NCI-H128 (cell line): ENCODE measurements at regions not wholly inside any gene's neighbourhood (a gene's known extent, or its start where the extent isn't known, plus 50 kb on each side); places are given as distances from the start of the nearest gene placed in this dataset.

ENCODE experiments used
- DNase-seq: peaks from one replicate; lab custom pipeline; 2025; ENCODE audit not compliant: unreplicated experiment; lab: John Stamatoyannopoulos, UW

DNA sequence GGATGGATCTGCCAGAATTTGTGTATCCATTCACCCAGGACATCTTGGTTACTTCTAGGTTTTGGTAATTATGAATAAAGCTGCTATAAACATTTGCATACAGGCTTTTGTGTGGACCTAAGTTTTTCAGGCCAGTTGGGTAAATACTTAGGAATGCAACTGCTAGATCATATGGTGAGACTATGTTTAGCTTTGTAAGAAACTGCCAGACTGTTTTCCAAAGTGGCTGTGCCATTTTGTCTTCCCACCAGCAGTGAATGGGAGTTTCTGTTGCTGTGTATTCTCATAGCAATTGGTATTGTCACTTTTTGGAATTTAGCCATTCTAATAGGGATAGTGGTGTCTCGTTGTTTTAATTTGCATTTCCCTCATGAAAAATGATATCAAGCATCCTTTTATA lies 133.0 kb downstream of the KIF26A start:
- DNase-seq: no peak

- no peak for DNase-seq
Observed at GRCh38 chr14:104274806-104275205, 136.4 kb downstream of the KIF26A start.

- no peak for DNase-seq
Observed at GRCh38 chr14:104277416-104278213, 139.2 kb downstream of the KIF26A start.

- no peak for DNase-seq
Observed at GRCh38 chr14:104278214-104278534, 139.8 kb downstream of the KIF26A start.

DNA sequence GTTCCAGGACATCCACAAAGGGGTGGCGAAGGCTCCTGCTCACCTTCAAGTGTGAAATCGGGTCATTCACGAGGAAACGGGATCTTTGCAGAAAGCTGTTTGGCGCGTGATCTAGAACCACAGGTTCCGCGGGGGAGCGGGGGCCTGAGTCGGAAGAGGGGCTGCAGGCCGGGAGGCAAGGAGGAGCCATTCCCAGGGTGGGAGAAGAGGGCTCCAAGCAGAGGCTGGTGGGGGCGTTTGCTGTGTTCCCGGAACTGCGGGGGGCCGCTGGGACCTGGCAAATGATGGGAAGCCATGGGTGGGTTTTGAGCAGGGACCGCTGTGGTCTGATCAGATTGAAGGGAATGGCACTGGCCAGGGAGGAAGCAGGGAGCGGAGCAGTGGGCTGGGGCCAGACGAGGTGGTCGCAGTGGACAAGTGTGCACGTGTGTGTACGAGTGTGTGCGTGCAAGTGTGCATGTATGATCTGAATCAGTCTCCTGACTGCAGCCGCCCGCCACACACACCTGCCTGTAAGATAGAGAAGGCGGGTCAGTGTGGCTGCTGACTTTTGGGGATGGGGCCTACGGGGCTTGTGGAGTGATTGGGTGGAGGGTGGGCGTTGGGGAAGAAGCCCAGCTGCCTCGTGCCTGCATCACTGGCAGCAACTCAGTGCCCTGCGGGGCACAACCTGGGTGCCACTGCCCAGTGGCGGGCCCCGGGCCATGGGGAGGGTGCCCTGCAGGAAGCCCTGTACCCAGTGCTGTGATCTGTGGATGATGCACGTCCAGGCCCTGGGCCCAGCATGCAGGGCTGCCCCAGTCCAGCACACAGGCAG lies 141.9 kb downstream of the KIF26A start:
- DNase-seq: no peak

DNA sequence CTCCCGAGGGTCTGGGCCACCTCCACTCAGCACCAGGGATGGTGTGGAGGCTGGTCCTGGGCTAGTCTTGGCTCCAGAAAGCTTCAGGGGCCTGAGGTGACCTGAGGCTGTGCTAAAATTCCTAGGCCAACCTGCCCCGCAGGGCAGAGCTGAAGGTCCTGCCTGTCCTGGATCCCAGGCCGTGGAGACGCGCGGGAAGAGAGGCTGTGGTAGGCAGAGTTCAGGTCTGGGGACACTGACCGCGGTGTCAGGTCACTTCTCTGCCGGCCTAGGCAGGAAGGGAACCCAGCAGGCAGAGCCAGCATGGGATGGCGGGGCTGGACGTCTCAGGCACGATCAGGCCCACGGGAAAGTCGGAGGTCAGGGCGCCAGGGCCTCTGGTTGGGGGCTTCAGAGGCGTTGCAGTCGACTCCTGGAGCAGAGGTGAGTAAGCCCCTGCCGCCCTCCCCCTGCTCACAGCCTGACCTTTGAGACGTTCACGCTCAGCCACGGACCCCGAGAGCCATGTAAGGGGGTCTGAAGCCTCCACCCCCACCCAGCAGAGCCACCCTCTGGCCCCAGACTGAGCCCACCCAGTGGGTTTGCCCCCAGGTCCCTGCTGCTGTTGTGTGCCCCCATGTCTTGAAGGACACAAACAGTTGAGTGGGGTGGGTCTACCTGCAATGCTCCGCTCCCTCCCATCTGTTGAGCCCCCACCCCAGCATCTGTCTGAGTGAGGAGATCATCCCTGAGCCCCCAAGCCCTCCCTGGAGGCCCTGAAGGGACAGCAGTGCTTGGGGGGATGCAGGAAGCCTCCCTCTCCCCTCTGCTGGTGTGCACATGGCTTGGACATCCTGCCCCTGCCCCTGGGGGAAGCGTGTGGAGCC lies 142.7 kb downstream of the KIF26A start:
- no peak for DNase-seq

GRCh38 chr14:104281768-104282301 lies 143.4 kb downstream of the KIF26A start:
- no peak for DNase-seq

DNA sequence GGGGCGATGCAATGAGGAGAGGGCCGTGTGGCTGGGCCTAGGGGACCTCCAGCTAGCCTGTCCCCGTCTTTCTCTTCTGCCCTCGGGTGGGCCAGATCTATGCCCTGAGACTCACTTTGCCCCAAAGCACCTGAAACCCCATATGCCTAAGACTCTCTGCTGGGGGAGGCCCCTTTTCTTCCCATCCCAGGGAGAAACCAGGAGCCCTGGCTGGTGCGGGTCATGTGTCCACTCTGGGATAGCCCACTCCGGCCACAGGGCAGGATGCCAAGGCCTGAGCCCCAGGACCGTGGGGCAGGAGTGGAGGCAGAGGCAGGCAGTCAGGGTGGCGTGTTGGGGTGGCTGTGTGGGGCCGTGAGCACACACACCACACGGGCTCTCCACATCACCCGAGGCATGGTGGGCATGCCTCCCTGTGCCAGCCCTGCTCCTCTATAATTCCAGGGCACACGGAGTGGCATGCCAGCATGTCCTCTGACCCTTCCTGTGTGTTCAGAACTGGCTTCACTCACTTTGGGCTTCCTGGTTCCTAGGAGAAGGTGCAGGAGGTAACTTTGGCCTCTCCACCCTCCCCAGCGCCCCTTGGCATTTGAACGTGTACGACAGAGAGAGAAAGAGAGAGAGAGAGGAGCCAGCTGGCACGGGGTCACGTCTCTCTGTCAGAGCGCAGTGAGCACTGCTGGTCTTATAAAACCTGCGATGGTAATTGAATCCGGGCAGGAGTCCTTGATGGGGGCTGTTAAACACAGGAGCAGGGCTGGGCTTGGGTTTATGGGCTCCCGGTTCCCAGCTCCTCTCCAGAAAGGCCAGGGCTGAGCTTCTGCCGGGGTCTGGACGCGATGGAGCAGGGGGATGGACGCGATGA lies 144.2 kb downstream of the KIF26A start:
- DNase-seq: no peak

GRCh38 chr14:104283197-104284106 lies 145.1 kb downstream of the KIF26A start:
- no peak for DNase-seq

GRCh38 chr14:104284107-104284592 lies 145.8 kb downstream of the KIF26A start:
- no peak for DNase-seq

GRCh38 chr14:104284636-104285507 lies 146.5 kb downstream of the KIF26A start:
- DNase-seq: no peak

GRCh38 chr14:104285508-104285840 lies 147.1 kb downstream of the KIF26A start:
- no peak for DNase-seq

DNA sequence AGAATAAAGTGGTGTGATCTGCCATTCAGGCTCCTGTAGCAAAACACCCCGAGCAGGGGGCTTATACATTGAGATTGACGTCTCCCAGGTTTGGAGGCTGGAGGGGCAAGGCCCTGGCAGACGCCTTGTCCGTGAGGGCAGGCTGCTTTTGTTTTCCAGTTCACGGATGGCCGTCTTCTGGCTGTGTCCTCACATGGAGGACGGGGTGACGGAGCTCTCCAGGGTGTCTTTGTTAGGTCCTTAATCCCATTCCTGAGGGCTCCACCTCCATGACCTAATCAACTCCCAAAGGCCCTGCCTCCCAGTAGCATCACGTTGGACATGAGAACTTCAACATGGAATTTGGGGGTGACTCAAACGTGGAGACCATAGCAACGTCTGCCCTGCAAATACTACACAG lies 147.7 kb downstream of the KIF26A start:
- DNase-seq: no peak

DNA sequence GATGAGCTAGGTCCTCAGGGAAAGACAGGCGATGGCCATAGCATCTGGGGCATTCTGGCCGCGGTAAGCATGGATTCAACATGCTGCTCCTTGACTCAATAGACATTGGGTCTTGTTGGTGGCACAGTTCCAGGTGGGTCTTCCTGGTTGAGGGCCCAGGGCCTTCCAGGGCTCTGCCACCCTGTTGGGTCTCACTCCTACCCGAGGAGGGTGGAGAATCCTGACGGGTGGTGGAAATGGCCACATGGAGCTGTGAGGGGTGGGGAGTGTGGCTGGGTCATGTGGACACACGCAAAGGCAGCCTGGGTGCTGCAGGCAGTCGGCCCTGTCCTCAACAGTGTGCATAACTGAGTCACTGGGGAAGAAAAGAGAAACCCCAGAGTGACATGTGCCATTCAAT lies 148.1 kb downstream of the KIF26A start:
- DNase-seq: no peak

GRCh38 chr14:104287301-104288009 lies 149.1 kb downstream of the KIF26A start:
- DNase-seq: no peak

DNA sequence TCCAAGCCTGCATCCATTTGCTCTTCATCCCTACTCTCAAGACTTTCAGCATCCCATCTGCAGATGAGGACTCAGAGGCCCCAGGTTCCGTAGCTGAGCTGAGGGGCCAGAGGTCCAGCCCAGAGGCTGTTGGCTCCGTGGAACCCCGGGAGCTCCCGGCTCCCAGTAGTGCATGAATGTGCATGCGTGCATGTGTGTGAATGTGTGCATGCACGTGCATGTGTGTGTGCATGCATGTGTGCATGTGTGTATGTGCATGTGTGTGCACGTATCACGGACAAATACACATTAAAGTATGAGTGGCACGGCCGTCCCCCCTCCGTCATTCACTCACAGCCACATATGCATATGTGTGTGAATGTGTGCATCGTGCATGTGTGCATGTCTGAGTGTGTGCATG lies 149.9 kb downstream of the KIF26A start:
- no peak for DNase-seq

GRCh38 chr14:104289507-104289906 lies 151.1 kb downstream of the KIF26A start:
- no peak for DNase-seq
